Activated T-helper 17 cell treated with anti-CD3 and anti-CD28 coated beads, Interleukin-2, amount 50 U/mL, for 72 hours (primary cell): ENCODE measurements at regions not wholly inside any gene's neighbourhood (a gene's known extent, or its start where the extent isn't known, plus 50 kb on each side); places are given as distances from the start of the nearest gene placed in this dataset.
"Not testable (repeated sequence)": the region's sequence is repeated elsewhere in the genome, so short reads cannot be mapped to it uniquely, and the experiment has no call there.

Source experiments
- ATAC-seq: fragments of 150-1000 bp; cut with Tn5 transposase; replicated peaks from 2 replicates; pipeline ENCODE4 v1.10.0; 2021; ENCODE audit warnings: mild to moderate bottlenecking, moderate library complexity
- H3K27ac Mint-ChIP-seq: one replicate; pipeline ENCODE4 v1.8.0; 2022; ENCODE audit warnings: mixed read lengths
- H3K27me3 Mint-ChIP-seq: one replicate; pipeline ENCODE4 v1.8.0; 2022; ENCODE audit warnings: mixed read lengths
- H3K36me3 Mint-ChIP-seq: one replicate; pipeline ENCODE4 v1.8.0; 2022; ENCODE audit warnings: low read depth, mild to moderate bottlenecking, mixed read lengths
- H3K4me1 Mint-ChIP-seq: one replicate; pipeline ENCODE4 v1.8.0; 2022; ENCODE audit warnings: mixed read lengths
- H3K4me3 Mint-ChIP-seq: one replicate; pipeline ENCODE4 v1.8.0; 2022; ENCODE audit warnings: mild to moderate bottlenecking, mixed read lengths
- H3K9me3 Mint-ChIP-seq: one replicate; pipeline ENCODE4 v1.8.0; 2022; ENCODE audit warnings: mixed read lengths

GRCh38 chr12:114801381-114801780, 117.4 kb upstream of the TBX3 start:
- H3K27me3 Mint-ChIP-seq, H3K27ac Mint-ChIP-seq, H3K9me3 Mint-ChIP-seq, H3K4me1 Mint-ChIP-seq, H3K36me3 Mint-ChIP-seq, H3K4me3 Mint-ChIP-seq, ATAC-seq: not testable (repeated sequence)

- not testable (repeated sequence) for H3K27me3 Mint-ChIP-seq, H3K36me3 Mint-ChIP-seq, H3K4me1 Mint-ChIP-seq, H3K4me3 Mint-ChIP-seq, ATAC-seq, H3K27ac Mint-ChIP-seq, H3K9me3 Mint-ChIP-seq
Observed at GRCh38 chr12:114800566-114800965, 116.6 kb upstream of the TBX3 start.

- H3K4me1 Mint-ChIP-seq, result no peaks in the 10 kb centered on the region
- no peak overlapping the region for H3K4me3 Mint-ChIP-seq
- no peaks in the 10 kb centered on the region for H3K27me3 Mint-ChIP-seq
- H3K27ac Mint-ChIP-seq, result no peak overlapping the region
- ATAC-seq, result no peak
- no peaks in the 10 kb centered on the region for H3K36me3 Mint-ChIP-seq
- H3K9me3 Mint-ChIP-seq, result peaks cover 9% of the 10 kb centered on the region
Observed at GRCh38 chr12:114799574-114800487, 115.9 kb upstream of the TBX3 start.

- H3K36me3 Mint-ChIP-seq, result no peaks in the 10 kb centered on the region
- H3K27me3 Mint-ChIP-seq, result no peaks in the 10 kb centered on the region
- no peaks in the 10 kb centered on the region for H3K4me1 Mint-ChIP-seq
- no peak overlapping the region for H3K4me3 Mint-ChIP-seq
- no peak for ATAC-seq
- H3K27ac Mint-ChIP-seq, result no peak overlapping the region
- H3K9me3 Mint-ChIP-seq, result peaks cover 5% of the 10 kb centered on the region
Observed at GRCh38 chr12:114794049-114794558, 110.1 kb upstream of the TBX3 start.

GRCh38 chr12:114790276-114790675, 106.3 kb upstream of the TBX3 start:
- no peak overlapping the region for H3K4me3 Mint-ChIP-seq
- no peaks in the 10 kb centered on the region for H3K9me3 Mint-ChIP-seq
- H3K27me3 Mint-ChIP-seq, result no peaks in the 10 kb centered on the region
- no peaks in the 10 kb centered on the region for H3K4me1 Mint-ChIP-seq
- ATAC-seq, result no peak
- no peak overlapping the region for H3K27ac Mint-ChIP-seq
- H3K36me3 Mint-ChIP-seq, result no peaks in the 10 kb centered on the region

- ATAC-seq, result no peak
- H3K36me3 Mint-ChIP-seq, result no peaks in the 10 kb centered on the region
- H3K27ac Mint-ChIP-seq, result no peak overlapping the region
- no peaks in the 10 kb centered on the region for H3K9me3 Mint-ChIP-seq
- no peaks in the 10 kb centered on the region for H3K4me1 Mint-ChIP-seq
- H3K4me3 Mint-ChIP-seq, result no peak overlapping the region
- H3K27me3 Mint-ChIP-seq, result no peaks in the 10 kb centered on the region
Observed at GRCh38 chr12:114789821-114790220, 105.8 kb upstream of the TBX3 start.

- Mint-ChIP-seq H3K4me1 (no peaks in the 10 kb centered on the region), H3K27me3 (no peaks in the 10 kb centered on the region), H3K9me3 (no peaks in the 10 kb centered on the region), H3K4me3 (no peak overlapping the region), H3K36me3 (no peaks in the 10 kb centered on the region), H3K27ac (no peak overlapping the region)
- ATAC-seq, result no peak
Observed at GRCh38 chr12:114789276-114789675, 105.3 kb upstream of the TBX3 start.

- no peak overlapping the region for H3K4me3 Mint-ChIP-seq
- no peak overlapping the region for H3K27ac Mint-ChIP-seq
- no peaks in the 10 kb centered on the region for H3K36me3 Mint-ChIP-seq
- no peaks in the 10 kb centered on the region for H3K27me3 Mint-ChIP-seq
- no peak for ATAC-seq
- no peaks in the 10 kb centered on the region for H3K9me3 Mint-ChIP-seq
- H3K4me1 Mint-ChIP-seq, result no peaks in the 10 kb centered on the region
Observed at GRCh38 chr12:114784526-114784925, 100.6 kb upstream of the TBX3 start.

- no peak overlapping the region for H3K4me3 Mint-ChIP-seq
- ATAC-seq, result no peak
- H3K4me1 Mint-ChIP-seq, result no peaks in the 10 kb centered on the region
- H3K9me3 Mint-ChIP-seq, result no peaks in the 10 kb centered on the region
- H3K27me3 Mint-ChIP-seq, result no peaks in the 10 kb centered on the region
- H3K36me3 Mint-ChIP-seq, result no peaks in the 10 kb centered on the region
- H3K27ac Mint-ChIP-seq, result no peak overlapping the region
Observed at GRCh38 chr12:114783089-114783618, 99.2 kb upstream of the TBX3 start.

- Mint-ChIP-seq H3K9me3 (peaks cover 4% of the 10 kb centered on the region), H3K36me3 (no peaks in the 10 kb centered on the region), H3K4me3 (no peak overlapping the region), H3K27me3 (no peaks in the 10 kb centered on the region), H3K4me1 (no peaks in the 10 kb centered on the region), H3K27ac (no peak overlapping the region)
- ATAC-seq, result no peak
Observed at GRCh38 chr12:114780746-114781399, 96.9 kb upstream of the TBX3 start.

- peaks cover 4% of the 10 kb centered on the region for H3K9me3 Mint-ChIP-seq
- H3K27me3 Mint-ChIP-seq, result no peaks in the 10 kb centered on the region
- no peaks in the 10 kb centered on the region for H3K36me3 Mint-ChIP-seq
- no peaks in the 10 kb centered on the region for H3K4me1 Mint-ChIP-seq
- no peak overlapping the region for H3K4me3 Mint-ChIP-seq
- no peak for ATAC-seq
- no peak overlapping the region for H3K27ac Mint-ChIP-seq
Observed at GRCh38 chr12:114779647-114780046, 95.7 kb upstream of the TBX3 start.

GRCh38 chr12:114779186-114779585, 95.2 kb upstream of the TBX3 start:
- H3K27ac Mint-ChIP-seq, result no peak overlapping the region
- no peak overlapping the region for H3K4me3 Mint-ChIP-seq
- peaks cover 4% of the 10 kb centered on the region for H3K9me3 Mint-ChIP-seq
- H3K27me3 Mint-ChIP-seq, result no peaks in the 10 kb centered on the region
- no peak for ATAC-seq
- H3K4me1 Mint-ChIP-seq, result no peaks in the 10 kb centered on the region
- H3K36me3 Mint-ChIP-seq, result no peaks in the 10 kb centered on the region

- no peak for ATAC-seq
- Mint-ChIP-seq H3K9me3 (peaks cover 4% of the 10 kb centered on the region), H3K36me3 (no peaks in the 10 kb centered on the region), H3K4me3 (no peak overlapping the region), H3K27ac (no peak overlapping the region), H3K4me1 (no peaks in the 10 kb centered on the region), H3K27me3 (no peaks in the 10 kb centered on the region)
Observed at GRCh38 chr12:114776731-114777442, 92.9 kb upstream of the TBX3 start.

- Mint-ChIP-seq H3K4me3 (no peak overlapping the region), H3K4me1 (no peaks in the 10 kb centered on the region), H3K27me3 (no peaks in the 10 kb centered on the region), H3K27ac (no peak overlapping the region), H3K9me3 (peaks cover 4% of the 10 kb centered on the region), H3K36me3 (no peaks in the 10 kb centered on the region)
- no peak for ATAC-seq
Observed at GRCh38 chr12:114774699-114775098, 90.7 kb upstream of the TBX3 start.
